Activated T-helper 17 cell treated with anti-CD3 and anti-CD28 coated beads, Interleukin-2, amount 50 U/mL, for 72 hours (primary cell): ENCODE measurements at regions not wholly inside any gene's neighbourhood (a gene's known extent, or its start where the extent isn't known, plus 50 kb on each side); places are given as distances from the start of the nearest gene placed in this dataset.

Experiments
- ATAC-seq: fragments of 150-1000 bp; cut with Tn5 transposase; replicated peaks from 2 replicates; pipeline ENCODE4 v1.10.0; 2021; ENCODE audit warnings: mild to moderate bottlenecking, moderate library complexity
- H3K27ac Mint-ChIP-seq: one replicate; pipeline ENCODE4 v1.8.0; 2022; ENCODE audit warnings: mixed read lengths
- H3K27me3 Mint-ChIP-seq: one replicate; pipeline ENCODE4 v1.8.0; 2022; ENCODE audit warnings: mixed read lengths
- H3K36me3 Mint-ChIP-seq: one replicate; pipeline ENCODE4 v1.8.0; 2022; ENCODE audit warnings: low read depth, mild to moderate bottlenecking, mixed read lengths
- H3K4me1 Mint-ChIP-seq: one replicate; pipeline ENCODE4 v1.8.0; 2022; ENCODE audit warnings: mixed read lengths
- H3K4me3 Mint-ChIP-seq: one replicate; pipeline ENCODE4 v1.8.0; 2022; ENCODE audit warnings: mild to moderate bottlenecking, mixed read lengths
- H3K9me3 Mint-ChIP-seq: one replicate; pipeline ENCODE4 v1.8.0; 2022; ENCODE audit warnings: mixed read lengths

DNA sequence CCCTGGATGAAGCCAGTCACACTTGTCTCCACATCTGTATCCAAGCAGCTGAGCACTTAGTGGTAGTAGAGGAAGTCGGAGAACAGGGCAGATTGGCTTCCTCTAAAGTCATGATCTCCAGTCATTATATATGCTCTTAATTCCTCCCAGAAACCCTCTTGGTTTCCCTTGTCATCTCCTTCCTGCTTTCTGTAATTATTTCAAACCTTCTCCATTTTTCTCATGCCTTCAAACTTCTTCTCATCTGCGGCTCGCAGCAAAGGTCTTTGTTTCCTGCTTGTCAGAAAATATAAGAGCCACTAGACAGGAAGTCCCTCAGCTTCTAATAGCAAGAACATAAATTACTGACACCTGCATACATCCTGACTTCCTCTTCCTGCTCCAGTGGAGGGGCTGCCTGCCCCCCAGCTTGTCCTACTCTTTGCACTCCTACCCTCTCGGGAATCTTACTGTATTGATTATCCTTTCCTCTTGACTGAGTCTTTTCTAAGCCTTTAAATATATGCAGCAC lies 124.6 kb upstream of the NGF start:
- ATAC-seq = no peak
- no peak overlapping the region for H3K4me3 Mint-ChIP-seq
- H3K27me3 Mint-ChIP-seq = peaks cover 4% of the 10 kb centered on the region
- H3K36me3 Mint-ChIP-seq = no peaks in the 10 kb centered on the region
- no peaks in the 10 kb centered on the region for H3K9me3 Mint-ChIP-seq
- H3K4me1 Mint-ChIP-seq = no peaks in the 10 kb centered on the region
- no peak overlapping the region for H3K27ac Mint-ChIP-seq

DNA sequence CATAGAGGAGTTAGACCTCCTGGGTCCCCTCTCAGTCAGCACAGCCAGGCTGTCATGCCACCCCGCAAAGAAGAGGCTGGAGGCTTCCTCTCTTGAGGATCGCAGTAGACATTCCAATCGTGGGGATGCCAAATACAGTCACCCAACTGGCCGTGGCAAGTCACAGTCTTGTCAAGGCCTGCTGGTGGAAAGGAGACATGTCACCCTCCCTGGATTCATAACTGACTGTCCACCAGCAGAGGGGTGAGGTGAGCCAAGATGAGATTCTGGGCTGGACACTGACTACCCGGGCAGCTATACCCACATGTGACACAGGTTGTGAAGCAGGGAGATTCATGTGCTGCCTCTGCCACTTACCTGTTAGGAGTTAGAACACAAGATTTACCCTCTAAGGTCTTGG lies 123.5 kb upstream of the NGF start:
- Mint-ChIP-seq H3K9me3 (no peaks in the 10 kb centered on the region), H3K4me1 (no peaks in the 10 kb centered on the region), H3K36me3 (no peaks in the 10 kb centered on the region), H3K27ac (no peak overlapping the region), H3K4me3 (no peak overlapping the region), H3K27me3 (peaks cover 4% of the 10 kb centered on the region)
- no peak for ATAC-seq

DNA sequence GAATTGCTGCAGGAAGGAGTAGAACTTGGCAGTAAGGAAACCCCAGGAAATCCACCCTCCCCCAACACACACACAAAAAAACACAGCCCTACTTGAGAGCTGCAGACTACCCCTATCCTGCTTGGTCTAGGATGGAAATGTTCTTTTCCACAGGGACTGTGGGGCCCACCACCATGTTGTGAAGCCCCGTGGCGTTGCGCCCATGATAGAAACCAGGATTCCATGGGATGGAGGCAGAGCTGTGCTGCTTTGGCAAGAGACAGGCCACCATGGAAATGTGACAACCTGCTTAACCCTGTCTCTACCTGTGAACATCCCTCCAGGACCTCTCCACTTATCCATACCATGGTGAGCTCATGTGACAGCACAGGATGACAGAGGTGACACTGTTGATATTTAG lies 121.1 kb upstream of the NGF start:
- Mint-ChIP-seq H3K27ac (no peak overlapping the region), H3K4me1 (no peaks in the 10 kb centered on the region), H3K4me3 (no peak overlapping the region), H3K27me3 (peaks cover 4% of the 10 kb centered on the region), H3K36me3 (no peaks in the 10 kb centered on the region), H3K9me3 (no peaks in the 10 kb centered on the region)
- ATAC-seq = no peak

DNA sequence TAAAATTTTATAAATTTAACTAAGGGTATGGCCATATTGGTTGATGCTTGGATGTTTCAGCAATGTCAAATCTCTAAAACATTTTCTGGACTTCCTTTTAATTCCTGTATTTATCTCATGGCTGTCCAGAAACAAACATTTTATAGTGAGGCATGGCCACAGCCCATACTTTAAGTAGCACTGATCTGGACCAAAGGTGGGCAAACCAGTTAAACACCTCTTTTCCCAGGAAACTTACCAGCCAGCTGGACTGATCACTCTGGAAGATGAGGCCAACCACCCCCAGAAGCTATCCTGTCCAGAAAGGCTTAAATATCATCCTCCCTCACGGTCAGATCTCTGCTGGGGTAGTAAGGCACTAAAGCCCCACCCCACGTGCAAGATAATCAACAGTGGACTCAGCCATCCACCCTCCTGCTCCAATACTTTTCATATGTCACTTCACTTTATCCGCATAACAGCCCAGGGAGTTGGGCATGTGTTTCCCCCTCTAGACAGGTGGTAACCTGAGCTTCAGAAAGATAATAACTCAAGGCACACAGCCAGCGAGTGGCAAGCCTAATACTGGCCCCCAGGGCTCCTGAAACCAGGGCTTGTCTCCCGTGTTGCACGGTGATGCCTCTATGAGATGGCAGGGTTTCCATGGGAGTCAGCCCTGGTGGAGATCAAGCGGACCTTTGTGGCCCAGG lies 120.5 kb upstream of the NGF start:
- no peak for ATAC-seq
- H3K4me3 Mint-ChIP-seq = no peak overlapping the region
- H3K4me1 Mint-ChIP-seq = no peaks in the 10 kb centered on the region
- H3K27me3 Mint-ChIP-seq = peaks cover 4% of the 10 kb centered on the region
- no peak overlapping the region for H3K27ac Mint-ChIP-seq
- H3K36me3 Mint-ChIP-seq = no peaks in the 10 kb centered on the region
- no peaks in the 10 kb centered on the region for H3K9me3 Mint-ChIP-seq

DNA sequence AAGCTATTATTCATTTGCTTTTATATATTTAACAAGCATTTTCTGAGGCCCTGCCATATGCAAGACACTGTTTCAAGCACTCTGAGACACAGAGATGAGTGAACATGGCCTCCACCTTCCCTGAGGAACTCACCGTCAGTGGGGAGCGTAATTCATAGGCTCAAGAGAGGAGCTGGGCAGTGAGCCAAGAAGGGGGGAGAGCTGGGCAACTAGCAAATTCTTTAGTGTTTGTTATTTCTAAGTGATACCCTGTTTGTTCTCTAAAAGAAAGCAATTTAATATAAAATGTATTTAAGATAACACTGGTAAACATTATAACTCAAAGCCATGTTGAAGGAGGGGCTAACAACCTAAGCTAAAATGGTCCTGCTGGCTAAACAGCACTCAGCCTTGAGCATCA lies 119.2 kb upstream of the NGF start:
- H3K9me3 Mint-ChIP-seq = no peaks in the 10 kb centered on the region
- no peaks in the 10 kb centered on the region for H3K4me1 Mint-ChIP-seq
- peaks cover 4% of the 10 kb centered on the region for H3K27me3 Mint-ChIP-seq
- no peak overlapping the region for H3K4me3 Mint-ChIP-seq
- H3K27ac Mint-ChIP-seq = no peak overlapping the region
- ATAC-seq = no peak
- no peaks in the 10 kb centered on the region for H3K36me3 Mint-ChIP-seq

DNA sequence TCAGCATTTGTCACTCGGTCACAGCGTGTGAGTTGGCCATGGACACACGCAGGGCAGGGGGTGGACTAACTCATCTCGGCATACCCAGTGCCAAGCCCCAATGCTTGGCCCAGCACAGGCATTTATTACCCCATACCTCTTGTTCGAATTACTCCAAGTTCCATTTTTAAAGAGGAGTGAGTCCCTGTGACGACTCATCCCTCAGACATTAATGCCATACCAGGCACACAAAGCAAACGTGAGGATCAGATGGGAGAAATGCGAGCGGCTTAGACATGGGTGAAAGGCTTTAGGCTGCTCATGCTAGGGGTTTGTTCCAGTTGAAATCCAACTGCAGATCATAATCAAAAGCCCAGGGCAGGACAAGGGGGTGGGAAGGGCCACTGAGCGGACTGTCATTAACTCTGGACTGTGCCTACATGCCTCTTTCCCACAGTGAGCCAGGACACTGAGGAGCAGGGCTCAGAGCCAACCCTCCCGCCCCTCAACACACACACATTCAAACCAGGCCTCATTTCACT lies 118.5 kb upstream of the NGF start:
- ATAC-seq = no peak
- no peaks in the 10 kb centered on the region for H3K4me1 Mint-ChIP-seq
- no peaks in the 10 kb centered on the region for H3K9me3 Mint-ChIP-seq

DNA sequence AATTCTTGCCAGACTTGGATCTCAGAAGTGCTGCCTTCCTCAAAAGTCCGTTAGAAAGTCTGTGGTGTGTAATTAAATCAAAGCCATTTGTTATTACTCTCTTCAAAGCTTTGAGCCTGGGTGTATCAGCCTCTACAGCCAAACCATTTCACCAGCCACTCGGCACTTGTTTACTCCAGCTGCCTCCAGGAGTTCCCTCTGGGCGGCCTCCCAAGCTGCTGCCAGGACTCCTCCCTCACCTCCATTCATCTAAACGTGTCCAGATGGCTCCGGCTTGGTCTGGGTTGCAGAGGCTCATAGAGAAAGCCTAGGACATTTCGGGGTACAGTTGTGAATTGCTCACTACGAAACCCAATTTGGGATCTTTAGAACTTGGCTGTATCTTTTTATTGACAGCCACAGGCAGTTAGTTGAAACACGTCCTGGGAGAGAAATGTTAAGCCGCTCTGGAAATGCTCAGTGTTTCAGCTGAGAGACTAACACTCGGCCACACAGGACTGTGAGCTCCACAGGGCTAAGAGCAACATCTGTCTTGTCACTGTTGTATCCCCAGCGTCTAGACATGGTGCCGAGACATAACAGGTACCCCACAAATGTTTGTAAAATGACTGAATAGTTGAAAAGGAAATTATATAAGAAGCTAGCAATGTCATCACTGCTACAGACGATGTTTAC lies 116.9 kb upstream of the NGF start:
- H3K27me3 Mint-ChIP-seq = peaks cover 4% of the 10 kb centered on the region
- no peak for ATAC-seq

More for the DNA sequence above, 118.5 kb upstream of the NGF start:
- no peak overlapping the region for H3K4me3 Mint-ChIP-seq
- no peaks in the 10 kb centered on the region for H3K36me3 Mint-ChIP-seq
- H3K27ac Mint-ChIP-seq = no peak overlapping the region
- H3K27me3 Mint-ChIP-seq = peaks cover 4% of the 10 kb centered on the region

DNA sequence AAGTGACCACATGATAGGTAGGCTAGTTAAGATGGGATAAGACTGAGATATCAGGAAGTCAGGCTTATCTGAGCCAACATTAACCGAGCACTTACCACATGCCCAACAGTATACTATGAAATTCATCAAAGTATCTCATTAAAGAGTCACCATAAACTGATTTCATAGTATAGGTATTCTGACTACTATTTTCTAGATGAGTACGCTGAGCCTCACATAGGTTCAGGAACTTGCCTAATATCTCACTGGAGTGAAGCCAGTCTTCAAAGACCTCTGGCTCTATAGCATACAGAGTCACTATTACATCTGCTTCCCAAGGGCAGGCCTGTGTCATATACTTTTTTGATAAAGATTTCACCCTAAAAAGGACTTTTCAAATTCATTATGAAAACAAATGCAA lies 115.6 kb upstream of the NGF start:
- ATAC-seq = no peak
- Mint-ChIP-seq H3K4me1 (no peaks in the 10 kb centered on the region), H3K27ac (no peak overlapping the region), H3K4me3 (no peak overlapping the region), H3K36me3 (no peaks in the 10 kb centered on the region), H3K9me3 (no peaks in the 10 kb centered on the region), H3K27me3 (peaks cover 2% of the 10 kb centered on the region)

More for the DNA sequence above, 116.9 kb upstream of the NGF start:
- H3K4me3 Mint-ChIP-seq = no peak overlapping the region
- H3K27ac Mint-ChIP-seq = no peak overlapping the region
- H3K9me3 Mint-ChIP-seq = no peaks in the 10 kb centered on the region
- no peaks in the 10 kb centered on the region for H3K4me1 Mint-ChIP-seq
- no peaks in the 10 kb centered on the region for H3K36me3 Mint-ChIP-seq

DNA sequence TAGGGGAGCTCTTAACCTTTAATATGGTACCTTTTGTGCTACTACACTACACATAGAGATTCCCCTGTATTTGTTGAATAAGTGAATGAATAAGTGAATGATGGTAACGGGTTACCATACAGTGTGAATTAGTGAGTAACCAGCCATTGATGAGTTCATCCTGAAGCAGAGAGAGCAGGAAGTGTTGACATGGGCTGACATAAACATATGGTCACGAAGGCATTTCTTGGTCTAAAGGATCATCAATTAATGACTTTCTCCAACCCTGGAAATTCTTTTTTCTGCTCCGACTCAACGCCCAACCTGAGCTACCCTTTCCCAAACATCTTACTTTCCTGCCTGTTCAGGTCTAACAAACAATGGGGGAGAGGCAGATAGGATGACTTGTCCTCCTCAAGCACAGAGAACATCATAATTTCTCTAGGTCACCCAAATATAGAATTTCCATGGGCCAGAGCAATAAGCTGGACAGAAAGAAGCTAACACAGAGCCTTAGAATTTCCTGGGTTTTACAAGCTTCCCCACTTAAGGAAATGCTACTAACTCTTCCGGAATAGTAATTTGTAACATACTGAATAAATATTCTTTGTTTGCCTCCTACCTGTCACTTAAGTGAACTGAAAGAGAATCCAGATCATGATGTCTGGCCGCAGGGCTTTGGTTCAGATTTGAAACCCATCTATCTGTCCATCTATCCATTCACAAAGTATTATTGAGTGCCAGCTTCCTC lies 114.7 kb upstream of the NGF start:
- no peak overlapping the region for H3K4me3 Mint-ChIP-seq
- no peaks in the 10 kb centered on the region for H3K36me3 Mint-ChIP-seq
- no peaks in the 10 kb centered on the region for H3K4me1 Mint-ChIP-seq
- no peaks in the 10 kb centered on the region for H3K9me3 Mint-ChIP-seq
- ATAC-seq = no peak
- H3K27ac Mint-ChIP-seq = no peak overlapping the region
- no peaks in the 10 kb centered on the region for H3K27me3 Mint-ChIP-seq

DNA sequence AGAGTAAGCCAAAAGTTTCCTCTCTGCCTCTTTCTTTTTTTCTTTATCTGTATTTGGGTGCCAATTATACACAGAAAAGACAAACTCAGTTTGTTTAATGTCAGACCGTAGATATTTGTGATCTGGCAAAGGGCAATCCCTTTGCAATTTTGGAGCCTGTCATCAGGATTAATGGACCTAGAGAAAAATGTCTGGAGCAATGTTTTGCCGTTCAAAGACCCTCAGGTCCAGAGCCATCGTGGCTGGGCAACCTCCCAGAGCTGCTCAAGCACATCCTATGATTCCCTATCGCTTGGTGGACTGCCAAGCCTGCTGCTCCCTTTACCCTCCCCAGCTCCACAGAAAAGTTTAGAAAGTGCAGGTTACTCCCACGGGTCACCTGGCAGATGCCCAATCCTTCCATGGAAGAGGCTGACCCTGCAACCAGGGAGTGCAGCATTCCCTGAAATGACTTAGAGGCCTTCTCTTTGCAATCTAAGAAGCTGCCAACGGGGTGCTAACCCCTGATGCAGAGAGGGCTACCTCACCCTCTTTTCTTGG lies 112.5 kb upstream of the NGF start:
- Mint-ChIP-seq H3K9me3 (no peaks in the 10 kb centered on the region), H3K27me3 (peaks cover 4% of the 10 kb centered on the region), H3K4me1 (no peaks in the 10 kb centered on the region), H3K4me3 (no peak overlapping the region), H3K27ac (no peak overlapping the region), H3K36me3 (no peaks in the 10 kb centered on the region)
- ATAC-seq = no peak

DNA sequence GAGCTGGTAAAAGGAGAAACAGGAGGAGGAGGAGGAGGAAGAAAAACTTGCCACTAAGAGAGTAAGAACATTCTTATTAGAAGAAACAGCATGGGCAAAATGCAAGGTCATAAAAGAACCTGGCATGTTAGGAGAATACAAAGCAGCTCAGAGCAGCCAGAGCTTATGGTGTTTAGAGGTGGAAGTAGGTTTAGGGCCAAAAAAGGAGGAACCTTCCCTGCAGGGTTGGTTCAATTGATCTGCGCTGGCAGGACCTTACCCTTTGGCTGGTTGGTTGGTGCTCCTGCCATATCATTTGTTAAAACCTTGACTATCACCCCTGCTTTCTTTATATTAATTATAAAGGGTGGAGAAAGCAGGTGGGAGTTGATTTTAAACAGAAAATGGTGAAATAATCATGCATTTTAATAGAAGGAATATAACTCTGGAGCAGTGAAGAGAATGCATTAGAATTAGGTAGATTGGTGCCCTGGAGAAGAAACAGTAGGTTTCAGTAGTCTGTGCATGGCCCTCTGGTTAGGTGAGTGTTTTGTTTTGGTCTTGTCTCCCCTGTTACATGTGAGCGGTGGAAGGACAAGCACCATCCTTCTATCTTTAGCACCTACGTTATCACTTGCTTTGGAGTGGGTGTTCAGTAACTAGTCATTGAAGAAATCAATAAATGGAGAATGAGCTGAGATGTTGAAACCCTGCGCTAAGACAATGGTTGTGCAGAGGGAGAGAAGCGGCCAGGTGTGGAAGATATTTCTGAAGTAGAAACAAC lies 110.4 kb upstream of the NGF start:
- ATAC-seq = no peak
- no peaks in the 10 kb centered on the region for H3K9me3 Mint-ChIP-seq
- no peak overlapping the region for H3K4me3 Mint-ChIP-seq
- peaks cover 4% of the 10 kb centered on the region for H3K27me3 Mint-ChIP-seq
- no peaks in the 10 kb centered on the region for H3K4me1 Mint-ChIP-seq
- no peak overlapping the region for H3K27ac Mint-ChIP-seq
- H3K36me3 Mint-ChIP-seq = no peaks in the 10 kb centered on the region

DNA sequence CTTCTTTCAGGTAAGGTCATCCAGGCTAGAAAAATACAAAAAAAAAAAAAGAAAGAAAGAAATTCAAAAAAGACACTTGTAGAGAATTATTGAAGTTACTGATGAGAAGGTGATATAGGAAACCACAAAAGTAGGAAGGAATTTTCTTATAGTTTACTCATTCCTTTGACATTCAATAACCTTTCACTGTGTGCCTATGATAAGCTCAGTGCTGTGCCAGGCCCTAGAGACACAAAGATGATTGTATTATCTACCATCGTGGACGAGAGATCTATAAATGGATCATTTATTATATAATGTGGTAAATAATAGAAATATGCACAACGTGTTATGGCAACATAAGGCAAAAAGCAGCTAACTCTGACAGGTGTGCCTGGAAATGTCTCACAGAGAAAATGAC lies 109.6 kb upstream of the NGF start:
- Mint-ChIP-seq H3K27me3 (peaks cover 4% of the 10 kb centered on the region), H3K27ac (no peak overlapping the region), H3K36me3 (no peaks in the 10 kb centered on the region), H3K9me3 (no peaks in the 10 kb centered on the region), H3K4me1 (no peaks in the 10 kb centered on the region), H3K4me3 (no peak overlapping the region)
- no peak for ATAC-seq

DNA sequence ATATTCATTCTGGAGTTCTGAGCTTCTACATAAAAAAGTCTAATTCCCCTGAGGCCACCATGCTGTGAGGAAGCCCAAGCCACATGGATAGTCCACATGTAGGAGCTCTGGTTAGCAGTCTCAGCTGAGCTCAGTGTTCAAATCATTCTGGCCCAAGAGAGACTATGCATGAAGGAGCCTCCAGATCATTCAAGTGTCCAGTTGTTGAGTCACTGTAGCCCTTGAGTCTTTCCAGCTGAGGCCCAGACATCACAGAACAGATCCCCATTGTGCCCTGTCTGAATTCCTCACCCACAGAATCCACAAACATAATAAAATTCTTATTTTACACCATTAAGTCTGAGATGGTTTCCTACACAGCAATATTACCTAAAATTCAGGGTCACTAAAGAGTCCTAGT lies 107.0 kb upstream of the NGF start:
- no peak overlapping the region for H3K4me3 Mint-ChIP-seq
- no peaks in the 10 kb centered on the region for H3K9me3 Mint-ChIP-seq
- peaks cover 9% of the 10 kb centered on the region for H3K27me3 Mint-ChIP-seq
- H3K36me3 Mint-ChIP-seq = no peaks in the 10 kb centered on the region
- H3K4me1 Mint-ChIP-seq = no peaks in the 10 kb centered on the region
- no peak for ATAC-seq
- no peak overlapping the region for H3K27ac Mint-ChIP-seq

DNA sequence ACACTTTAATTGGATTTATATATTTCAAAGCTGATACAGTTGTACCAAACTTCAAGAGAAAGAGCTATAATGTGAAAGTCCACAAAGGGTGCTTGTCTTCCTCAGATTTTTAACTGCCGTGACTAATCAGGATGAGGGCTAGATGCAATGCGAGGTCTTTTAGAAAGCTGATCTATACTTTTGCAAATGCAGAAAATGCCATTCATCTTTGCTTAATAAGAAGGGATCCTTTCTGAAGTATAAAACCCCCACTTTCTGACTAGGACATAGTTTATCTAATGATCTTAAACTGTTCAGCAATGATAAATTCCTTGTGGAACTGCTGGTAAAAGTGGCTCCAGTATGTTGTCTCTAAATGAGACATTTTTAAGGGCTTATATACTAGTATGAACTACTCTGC lies 102.7 kb upstream of the NGF start:
- Mint-ChIP-seq H3K27ac (no peak overlapping the region), H3K9me3 (no peaks in the 10 kb centered on the region), H3K4me1 (no peaks in the 10 kb centered on the region), H3K27me3 (peaks cover 10% of the 10 kb centered on the region), H3K36me3 (no peaks in the 10 kb centered on the region), H3K4me3 (no peak overlapping the region)
- ATAC-seq = no peak
